ENCODE measurements at regions not wholly inside any gene's neighbourhood (a gene's known extent, or its start where the extent isn't known, plus 50 kb on each side); places are given as distances from the start of the nearest gene placed in this dataset.

- TF ChIP-seq CTCF (conservative IDR thresholded peaks at IDR 0.05; ENCODE audit: low read depth, low read length), result no peak
- no peak for TF ChIP-seq EZH2 (IDR thresholded peaks at IDR 0.05; ENCODE audit: borderline replicate concordance, low read depth, low read length, poor library complexity, severe bottlenecking)
- no peak overlapping the region for H3K27ac ChIP-seq (ENCODE audit: low read depth, low read length, poor library complexity, severe bottlenecking)
- DNase-seq (ENCODE audit: low spot score), result no peak
- H3K27me3 ChIP-seq (replicated peaks; ENCODE audit: insufficient read depth, low read depth, low read length, poor library complexity), result no peaks in the 10 kb centered on the region
- no peak overlapping the region for H3K4me3 ChIP-seq (ENCODE audit: low read depth, low read length, poor library complexity, severe bottlenecking)
- intact Hi-C loops (cut with micrococcal nuclease; ENCODE audit: unreplicated experiment), result no loop called here
- H3K4me1 ChIP-seq (ENCODE audit: insufficient read depth, low read length, poor library complexity, severe bottlenecking), result peaks cover 6% of the 10 kb centered on the region
- ChIA-PET CTCF (no interaction called here), POLR2A (ENCODE audit: low non-redundant PET) (no interaction called here)
- BruUV-seq (replicated peaks), result no TSS peak
- H3K36me3 ChIP-seq (ENCODE audit: insufficient read depth, low read length, poor library complexity, severe bottlenecking), result no peaks in the 10 kb centered on the region
- no peaks in the 10 kb centered on the region for H3K9me3 ChIP-seq (ENCODE audit: low read depth, low read length, poor library complexity, severe bottlenecking)
These were observed 56.2 kb upstream of the HS6ST1 start for GRCh38 chr2:128374711-128375413.

- CTCF ChIA-PET, result no interaction called here
- POLR2A ChIA-PET (ENCODE audit: low non-redundant PET), result no interaction called here
- Histone ChIP-seq H3K36me3 (ENCODE audit: insufficient read depth, low read length, poor library complexity, severe bottlenecking) (no peaks in the 10 kb centered on the region), H3K4me3 (ENCODE audit: low read depth, low read length, poor library complexity, severe bottlenecking) (no peak overlapping the region), H3K27ac (ENCODE audit: low read depth, low read length, poor library complexity, severe bottlenecking) (no peak overlapping the region), H3K9me3 (ENCODE audit: low read depth, low read length, poor library complexity, severe bottlenecking) (no peaks in the 10 kb centered on the region), H3K4me1 (ENCODE audit: insufficient read depth, low read length, poor library complexity, severe bottlenecking) (peaks cover 6% of the 10 kb centered on the region), H3K27me3 (replicated peaks; ENCODE audit: insufficient read depth, low read depth, low read length, poor library complexity) (no peaks in the 10 kb centered on the region)
- TF ChIP-seq EZH2 (IDR thresholded peaks at IDR 0.05; ENCODE audit: borderline replicate concordance, low read depth, low read length, poor library complexity, severe bottlenecking), result no peak
- TF ChIP-seq CTCF (conservative IDR thresholded peaks at IDR 0.05; ENCODE audit: low read depth, low read length), result no peak
- no peak for DNase-seq (ENCODE audit: low spot score)
- no TSS peak for BruUV-seq (replicated peaks)
- intact Hi-C loops (cut with micrococcal nuclease; ENCODE audit: unreplicated experiment), result no loop called here
These were observed 56.8 kb upstream of the HS6ST1 start for GRCh38 chr2:128375454-128375853.

GRCh38 chr2:128376241-128377041, 57.8 kb upstream of the HS6ST1 start:
- no TSS peak for BruUV-seq (replicated peaks)
- TF ChIP-seq EZH2 (IDR thresholded peaks at IDR 0.05; ENCODE audit: borderline replicate concordance, low read depth, low read length, poor library complexity, severe bottlenecking) (no peak), CTCF (conservative IDR thresholded peaks at IDR 0.05; ENCODE audit: low read depth, low read length) (no peak)
- peaks cover 6% of the 10 kb centered on the region for H3K4me1 ChIP-seq (ENCODE audit: insufficient read depth, low read length, poor library complexity, severe bottlenecking)
- intact Hi-C loops (cut with micrococcal nuclease; ENCODE audit: unreplicated experiment), result no loop called here
- H3K36me3 ChIP-seq (ENCODE audit: insufficient read depth, low read length, poor library complexity, severe bottlenecking), result no peaks in the 10 kb centered on the region
- H3K9me3 ChIP-seq (ENCODE audit: low read depth, low read length, poor library complexity, severe bottlenecking), result no peaks in the 10 kb centered on the region
- ChIA-PET CTCF (no interaction called here), POLR2A (ENCODE audit: low non-redundant PET) (no interaction called here)
- no peaks in the 10 kb centered on the region for H3K27me3 ChIP-seq (replicated peaks; ENCODE audit: insufficient read depth, low read depth, low read length, poor library complexity)
- no peak overlapping the region for H3K4me3 ChIP-seq (ENCODE audit: low read depth, low read length, poor library complexity, severe bottlenecking)
- no peak overlapping the region for H3K27ac ChIP-seq (ENCODE audit: low read depth, low read length, poor library complexity, severe bottlenecking)
- DNase-seq (ENCODE audit: low spot score), result no peak

All from A673 (cell line).